Keratinocyte (primary cell): ENCODE measurements at regions not wholly inside any gene's neighbourhood (a gene's known extent, or its start where the extent isn't known, plus 50 kb on each side); places are given as distances from the start of the nearest gene placed in this dataset.

Experiments used
- DNase-seq: peaks from one replicate; pipeline ENCODE4 v3.0.0-alpha.2; 2011; ENCODE audit warnings: low read depth, missing footprints, low spot score
- FAIRE-seq: peaks from 2 replicates; lab custom pipeline; 2011; peaks lifted over from hg19 to GRCh38; lab: Jason Lieb, UNC
- H2AFZ ChIP-seq: 2 replicates; pipeline ENCODE4 v1.6.0; 2012; ENCODE audit warnings: low read length, control low read depth, inconsistent platforms; ENCODE audit not compliant: control insufficient read depth
- H3K27ac ChIP-seq: 2 replicates; pipeline ENCODE4 v1.5.1; 2011; ENCODE audit warnings: low read length; ENCODE audit not compliant: control insufficient read depth, insufficient read depth
- H3K27me3 ChIP-seq: 3 replicates; pipeline ENCODE4 v1.6.0; 2011; ENCODE audit warnings: low read length; ENCODE audit not compliant: control insufficient read depth, insufficient read depth; ENCODE audit errors: extremely low read depth
- H3K36me3 ChIP-seq, 2 experiments: 2 replicates in 1 of 2; 3 replicates in 1 of 2; pipeline ENCODE4 v1.5.1; 2011; ENCODE audit warnings: low read length in 2 of 2, mild to moderate bottlenecking in 1 of 2; ENCODE audit not compliant: control insufficient read depth in 2 of 2, insufficient read depth in 2 of 2; ENCODE audit errors: extremely low read depth in 1 of 2
- H3K4me1 ChIP-seq: 3 replicates; pipeline ENCODE4 v1.5.1; 2011; ENCODE audit warnings: low read length; ENCODE audit not compliant: control insufficient read depth, insufficient read depth; ENCODE audit errors: extremely low read depth
- H3K4me2 ChIP-seq: 3 replicates; pipeline ENCODE4 v1.6.0; 2011; ENCODE audit warnings: low read depth, low read length; ENCODE audit not compliant: control insufficient read depth, insufficient read depth; ENCODE audit errors: extremely low read depth
- H3K4me3 ChIP-seq, 3 experiments: fragments of 200-600 bp in 1 of 3; sonication (generic) in 1 of 3; 2 replicates in 2 of 3; 3 replicates in 1 of 3; pipeline ENCODE4 v1.5.1; 2011 to 2016; ENCODE audit warnings: low read length in 3 of 3, mild to moderate bottlenecking in 3 of 3, control low read depth in 2 of 3, inconsistent platforms in 1 of 3, low read depth in 1 of 3, mixed read lengths in 1 of 3, mixed run types in 1 of 3, moderate library complexity in 1 of 3; ENCODE audit not compliant: control insufficient read depth in 2 of 3, insufficient read depth in 2 of 3; ENCODE audit errors: extremely low read depth in 1 of 3
- H3K79me2 ChIP-seq: 2 replicates; pipeline ENCODE4 v1.6.0; 2012; ENCODE audit warnings: low read length; ENCODE audit not compliant: control insufficient read depth, insufficient read depth
- H3K9ac ChIP-seq: 3 replicates; pipeline ENCODE4 v1.6.0; 2011; ENCODE audit warnings: low read length; ENCODE audit not compliant: control insufficient read depth, insufficient read depth; ENCODE audit errors: extremely low read depth
- H3K9me1 ChIP-seq: 3 replicates; pipeline ENCODE4 v1.6.0; 2011; ENCODE audit warnings: low read length; ENCODE audit not compliant: control insufficient read depth, insufficient read depth; ENCODE audit errors: extremely low read depth
- H3K9me3 ChIP-seq: 2 replicates; pipeline ENCODE4 v1.5.1; 2012; ENCODE audit warnings: low read depth, low read length; ENCODE audit not compliant: control insufficient read depth
- H4K20me1 ChIP-seq: 3 replicates; pipeline ENCODE4 v1.6.0; 2011; ENCODE audit warnings: low read length; ENCODE audit not compliant: control insufficient read depth, insufficient read depth; ENCODE audit errors: extremely low read depth
- CTCF ChIP-seq, 3 experiments: IDR thresholded peaks in 1 of 3; conservative IDR thresholded peaks in 1 of 3; optimal IDR thresholded peaks in 1 of 3; 2 replicates in 2 of 3; 3 replicates in 1 of 3; pipeline versions ENCODE3 to v1.5.1; 2011; ENCODE audit warnings: low read length in 3 of 3, mild to moderate bottlenecking in 3 of 3, moderate library complexity in 2 of 3, control low read depth in 1 of 3, inconsistent platforms in 1 of 3; ENCODE audit not compliant: insufficient read depth in 2 of 3; ENCODE audit errors: extremely low read depth in 1 of 3
- EZH2 ChIP-seq: IDR thresholded peaks from one replicate; pipeline ENCODE4 v1.6.1; 2012; ENCODE audit warnings: inconsistent platforms, mild to moderate bottlenecking, low read length, moderate library complexity
- dilution Hi-C: fragments of 300-500 bp; cut with MboI; formaldehyde crosslinking; loops from one replicate; pipeline ENCODE4 v1.7.0; 2020; ENCODE audit warnings: low sequenced_read_pairs; ENCODE audit not compliant: extremely low pct_ligation_motif_present

- H3K79me2 ChIP-seq, result no peaks in the 10 kb centered on the region
- TF ChIP-seq EZH2, result no peak
- TF ChIP-seq CTCF (optimal IDR thresholded peaks at IDR 0.05 in 1 of 3, IDR thresholded peaks at IDR 0.05 in 1 of 3, conservative IDR thresholded peaks at IDR 0.05 in 1 of 3; ENCODE audit: extremely low read depth in 1 of 3, insufficient read depth in 2 of 3, low read length in 3 of 3), result no peak
- H3K4me1 ChIP-seq, result peaks cover 13% of the 10 kb centered on the region
- H2AFZ ChIP-seq, result no peak overlapping the region
- FAIRE-seq (no peak), DNase-seq (no peak)
- no peaks in the 10 kb centered on the region for H3K36me3 ChIP-seq
- no peak overlapping the region for H3K27ac ChIP-seq
- no peak overlapping the region for H3K4me3 ChIP-seq
- no peaks in the 10 kb centered on the region for H4K20me1 ChIP-seq
- no peaks in the 10 kb centered on the region for H3K9me3 ChIP-seq
- dilution Hi-C loops, result no loop called here
- H3K4me2 ChIP-seq, result no peak overlapping the region
- no peak overlapping the region for H3K9ac ChIP-seq
- H3K27me3 ChIP-seq, result no peaks in the 10 kb centered on the region
- H3K9me1 ChIP-seq, result no peaks in the 10 kb centered on the region
These were observed 69.6 kb upstream of the RTN4 start for GRCh38 chr2:55119711-55120487.

- Histone ChIP-seq H3K36me3 (no peaks in the 10 kb centered on the region), H3K4me3 (no peak overlapping the region), H3K27ac (no peak overlapping the region), H2AFZ (no peak overlapping the region), H3K9me1 (no peaks in the 10 kb centered on the region), H3K9me3 (no peaks in the 10 kb centered on the region), H3K4me2 (no peak overlapping the region), H3K27me3 (no peaks in the 10 kb centered on the region), H3K79me2 (no peaks in the 10 kb centered on the region), H3K9ac (no peak overlapping the region), H3K4me1 (peaks cover 13% of the 10 kb centered on the region), H4K20me1 (no peaks in the 10 kb centered on the region)
- TF ChIP-seq EZH2, result no peak
- no peak for TF ChIP-seq CTCF (optimal IDR thresholded peaks at IDR 0.05 in 1 of 3, IDR thresholded peaks at IDR 0.05 in 1 of 3, conservative IDR thresholded peaks at IDR 0.05 in 1 of 3; ENCODE audit: extremely low read depth in 1 of 3, insufficient read depth in 2 of 3, low read length in 3 of 3)
- DNase-seq, result no peak
- dilution Hi-C loops, result no loop called here
- no peak for FAIRE-seq
These were observed 68.4 kb upstream of the RTN4 start for GRCh38 chr2:55118643-55119083.
